Fibroblast of lung (primary cell): ENCODE measurements at regions not wholly inside any gene's neighbourhood (a gene's known extent, or its start where the extent isn't known, plus 50 kb on each side); places are given as distances from the start of the nearest gene placed in this dataset.

Source experiments
- CTCF ChIP-seq, 2 donors: IDR thresholded peaks in 1 of 2; conservative IDR thresholded peaks in 1 of 2; 1 replicate in 1 of 2; 2 replicates in 1 of 2; pipeline ENCODE4 v1.5.1; 2011 to 2012; ENCODE audit warnings: low read length in 2 of 2, control low read depth in 1 of 2, inconsistent platforms in 1 of 2, low read depth in 1 of 2, mild to moderate bottlenecking in 1 of 2
- EZH2 ChIP-seq: IDR thresholded peaks from 2 replicates; pipeline ENCODE4 v1.5.1; 2012; ENCODE audit warnings: low read length, control low read depth, mild to moderate bottlenecking; ENCODE audit errors: missing control alignments

DNA sequence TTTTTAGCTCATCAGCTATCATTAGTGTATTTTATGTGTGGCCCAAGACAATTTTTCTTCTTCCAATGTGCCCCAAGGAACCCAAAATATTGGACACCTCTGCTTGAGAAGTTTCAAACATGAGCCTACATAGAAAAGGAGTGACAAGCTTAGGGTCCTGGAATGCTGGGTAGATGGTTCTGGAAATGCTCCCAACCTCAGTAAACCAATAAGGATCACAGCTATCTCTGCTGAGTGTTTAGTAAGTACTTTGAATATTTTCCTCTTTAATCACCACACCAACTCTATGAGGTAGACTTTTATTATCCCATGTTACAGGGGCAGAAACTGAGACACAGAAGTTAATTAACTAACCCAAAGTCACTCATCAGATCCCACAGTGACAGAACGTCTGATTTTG is 164.9 kb upstream of the KLF3 start:
- no peak for TF ChIP-seq CTCF (conservative IDR thresholded peaks at IDR 0.05 in 1 of 2, IDR thresholded peaks at IDR 0.05 in 1 of 2; ENCODE audit: low read depth in 1 of 2, low read length in 2 of 2)
- no peak for TF ChIP-seq EZH2
